Frontal cortex (tissue), 3 donors: ENCODE measurements at regions not wholly inside any gene's neighbourhood (a gene's known extent, or its start where the extent isn't known, plus 50 kb on each side); places are given as distances from the start of the nearest gene placed in this dataset.
A peak's percentile ranks its signal among the peaks of the same experiment; 100 is the strongest.
"Not testable (repeated sequence)": the region's sequence is repeated elsewhere in the genome, so short reads cannot be mapped to it uniquely, and the experiment has no call there.

Experiments used
- DNase-seq, 2 donors: peaks; one replicate each; pipeline ENCODE4 v3.0.0; 2012; ENCODE audit warnings: low spot score in 2 of 2
- FAIRE-seq: peaks from 2 replicates; lab custom pipeline; 2012; peaks lifted over from hg19 to GRCh38; lab: Jason Lieb, UNC
- donor health status: control.
- donor health status: control.
- donor health status: control.

DNA sequence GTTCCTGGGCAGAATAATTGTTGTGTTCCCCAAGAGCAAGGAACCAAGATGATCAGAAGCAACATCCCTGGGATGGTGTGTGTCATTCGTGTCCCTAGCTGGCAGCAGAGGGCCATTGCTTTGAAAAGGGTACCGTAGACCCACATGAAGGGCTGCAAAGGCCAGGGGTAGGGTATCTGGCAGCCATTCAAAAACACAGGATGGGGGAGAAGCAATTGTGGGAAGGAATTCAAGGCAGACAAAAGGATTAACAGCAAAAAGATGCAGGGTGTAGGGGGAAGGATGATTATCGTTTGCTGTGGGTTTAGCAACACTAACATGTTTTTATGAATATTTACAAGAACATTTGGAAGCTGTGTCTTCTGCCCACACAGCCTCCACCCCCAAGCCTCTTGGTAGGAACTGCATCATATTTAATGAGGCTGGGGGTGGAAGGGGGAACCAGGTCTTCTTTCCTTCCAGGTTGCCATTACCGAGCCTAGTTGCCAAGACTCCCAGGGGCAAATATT is 169.0 kb upstream of the G2E3 start:
- FAIRE-seq (no peak), DNase-seq (no peak)

GRCh38 chr14:30395065-30395464 is 163.9 kb upstream of the G2E3 start:
- no peak for FAIRE-seq
- no peak for DNase-seq

- no peak for DNase-seq
- no peak for FAIRE-seq
These were observed 156.1 kb upstream of the G2E3 start for GRCh38 chr14:30402846-30403245.

DNA sequence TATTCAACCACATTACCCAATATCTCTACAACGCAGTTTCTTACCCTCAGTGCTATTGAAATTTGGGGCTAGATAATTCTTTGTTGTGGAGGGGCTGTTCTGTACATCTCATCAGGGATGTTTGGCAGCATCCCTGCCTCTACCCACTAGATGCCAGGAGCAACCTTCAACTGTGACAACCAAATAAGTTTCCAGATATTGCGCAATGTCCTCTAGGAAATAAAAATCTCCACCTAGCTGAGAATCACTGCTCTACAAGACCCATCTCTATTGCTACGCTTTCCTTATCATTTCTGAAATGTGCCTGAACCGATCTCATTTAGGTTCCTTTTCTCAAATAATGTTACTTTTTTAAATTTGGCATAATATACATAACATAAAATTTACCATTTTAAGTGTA is 155.2 kb upstream of the G2E3 start:
- no peak for FAIRE-seq
- no peak for DNase-seq

- DNase-seq, FAIRE-seq: not testable (repeated sequence)
These were observed 149.4 kb upstream of the G2E3 start for GRCh38 chr14:30409508-30410015.

DNA sequence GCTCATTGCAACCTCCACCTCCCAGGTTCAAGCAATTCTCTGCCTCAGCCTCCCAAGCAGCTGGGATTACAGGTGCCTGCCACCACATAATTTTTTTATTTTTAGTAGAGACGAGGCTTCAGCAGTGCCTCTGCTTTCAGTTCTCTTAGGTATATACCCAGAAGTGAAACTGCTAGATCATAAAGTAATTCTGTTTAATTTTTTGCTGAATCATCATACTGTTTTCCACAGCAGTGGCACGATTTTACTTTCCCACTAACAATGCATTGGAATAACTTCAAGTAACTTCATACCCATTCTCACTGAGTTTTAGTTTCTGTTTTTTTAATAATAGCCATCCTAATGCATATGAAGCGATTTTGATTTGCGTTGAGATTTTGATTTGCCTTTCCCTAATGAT is 148.0 kb upstream of the G2E3 start:
- FAIRE-seq (no peak), DNase-seq (no peak)

DNA sequence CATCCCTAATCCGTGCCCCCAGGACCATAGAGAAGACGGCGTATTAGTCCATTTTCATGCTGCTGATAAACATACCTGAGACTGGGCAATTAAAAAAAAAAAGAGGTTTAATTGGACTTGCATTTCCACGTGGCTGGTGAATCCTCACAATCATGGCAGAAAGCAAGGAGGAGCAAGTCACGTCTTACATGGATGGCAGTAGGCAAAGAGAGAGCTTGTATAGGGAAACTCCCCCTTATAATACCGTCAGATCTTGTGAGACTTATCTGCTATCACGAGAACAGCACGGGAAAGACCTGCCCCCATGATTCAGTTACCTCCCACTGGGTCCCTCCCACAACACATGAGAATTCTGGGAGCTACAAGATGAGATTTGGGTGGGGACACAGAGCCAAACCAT is 145.8 kb upstream of the G2E3 start:
- not testable (repeated sequence) for DNase-seq, FAIRE-seq

- DNase-seq (no peak), FAIRE-seq (no peak)
These were observed 141.8 kb upstream of the G2E3 start for GRCh38 chr14:30417121-30417520.

- FAIRE-seq (no peak), DNase-seq (no peak)
These were observed 141.0 kb upstream of the G2E3 start for GRCh38 chr14:30417999-30418398.

- DNase-seq (no peak), FAIRE-seq (no peak)
These were observed 139.9 kb upstream of the G2E3 start for GRCh38 chr14:30419037-30419436.

DNA sequence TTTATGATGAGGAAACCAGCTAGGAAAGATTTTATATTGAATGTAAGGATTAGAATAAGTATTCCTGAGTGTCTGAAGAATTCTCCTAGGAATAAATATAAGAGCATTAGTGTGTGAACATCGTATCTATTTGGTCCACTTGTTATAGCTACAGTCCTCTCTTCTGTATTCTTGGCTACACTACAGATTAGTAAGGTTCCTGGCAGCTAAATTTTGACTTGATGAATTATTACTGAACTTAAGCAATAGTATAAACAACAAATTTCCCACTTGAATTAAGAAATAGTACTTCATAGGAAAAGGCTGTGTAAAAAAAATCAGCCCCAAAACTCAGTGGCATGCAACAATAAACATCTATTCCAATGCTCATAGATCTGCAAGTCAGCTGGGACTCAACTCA is 138.4 kb upstream of the G2E3 start:
- no peak for FAIRE-seq
- no peak for DNase-seq

DNA sequence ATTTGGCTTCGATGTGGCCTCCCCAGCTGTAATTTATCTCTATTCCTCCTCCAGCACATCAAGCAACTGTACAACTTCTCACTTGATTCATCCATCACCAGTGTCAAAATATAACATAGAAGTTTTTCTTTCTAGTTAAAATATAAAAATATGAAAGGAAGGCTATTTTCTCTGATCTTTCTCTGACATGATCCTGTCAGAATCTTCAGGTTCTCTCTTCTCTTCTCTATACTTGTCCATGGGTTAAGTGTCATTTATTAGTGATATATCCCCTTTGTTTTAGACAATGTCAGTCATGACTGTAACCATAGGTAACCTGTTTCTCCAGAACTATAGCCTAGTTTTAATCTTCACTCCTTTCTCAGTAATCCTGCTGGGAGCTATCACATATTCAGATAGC is 132.5 kb upstream of the G2E3 start:
- no peak for FAIRE-seq
- DNase-seq = no peak

GRCh38 chr14:30427401-30427800 is 131.6 kb upstream of the G2E3 start:
- DNase-seq = no peak
- no peak for FAIRE-seq

- DNase-seq = no peak
- FAIRE-seq = no peak
These were observed 131.1 kb upstream of the G2E3 start for GRCh38 chr14:30427846-30428245.

- peak; percentile 19 for FAIRE-seq
- DNase-seq = no peak
These were observed 127.4 kb upstream of the G2E3 start for GRCh38 chr14:30431552-30431951.

- DNase-seq (no peak), FAIRE-seq (no peak)
These were observed 118.0 kb upstream of the G2E3 start for GRCh38 chr14:30440961-30441360.

- DNase-seq (peak in 1 of 2 donors; percentile 10), FAIRE-seq (peak; percentile 64)
These were observed 115.5 kb upstream of the G2E3 start for GRCh38 chr14:30443368-30444007.

GRCh38 chr14:30444451-30444850 is 114.5 kb upstream of the G2E3 start:
- FAIRE-seq (no peak), DNase-seq (no peak)

DNA sequence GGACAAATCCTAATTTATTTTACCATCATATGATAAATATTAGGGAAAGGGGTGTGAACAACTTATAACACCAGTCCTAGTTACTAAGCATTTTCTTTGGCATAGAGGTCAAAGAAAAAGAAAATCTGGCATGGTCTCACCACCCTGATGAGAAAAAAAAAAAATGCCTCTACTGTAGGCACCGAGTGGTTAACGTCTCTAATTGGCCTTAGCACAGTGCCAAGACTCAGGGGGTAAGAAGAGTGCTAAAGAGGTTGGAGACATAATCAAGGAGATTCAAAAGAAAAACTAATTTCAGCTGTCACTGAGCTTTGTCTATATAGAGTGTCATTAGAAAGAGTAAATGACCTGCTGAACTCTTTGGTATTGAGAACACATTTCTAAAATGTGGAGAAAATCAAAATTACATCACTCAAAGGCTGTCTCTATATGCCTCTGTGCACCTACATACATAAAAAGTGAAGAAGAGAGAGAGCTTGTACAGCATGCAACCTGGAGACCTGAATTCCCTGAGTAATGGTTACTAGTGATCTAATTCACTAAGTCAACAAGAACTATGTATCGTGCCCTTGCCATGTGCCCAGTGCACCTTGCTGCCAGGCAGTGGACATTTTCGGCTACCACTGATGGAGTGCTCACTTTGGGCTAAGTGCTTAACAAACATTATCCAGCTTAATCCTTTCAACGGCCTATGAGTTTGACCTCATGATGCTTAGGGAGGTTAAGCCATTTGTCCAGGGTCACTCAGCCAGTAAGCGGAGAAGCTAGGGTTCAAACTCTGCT is 113.8 kb upstream of the G2E3 start:
- FAIRE-seq = no peak
- no peak for DNase-seq

- DNase-seq (no peak), FAIRE-seq (no peak)
These were observed 113.1 kb upstream of the G2E3 start for GRCh38 chr14:30445852-30446251.
